B cell (primary cell): ENCODE measurements at regions not wholly inside any gene's neighbourhood (a gene's known extent, or its start where the extent isn't known, plus 50 kb on each side); places are given as distances from the start of the nearest gene placed in this dataset.

Experiments used
- ATAC-seq: fragments of 200-7000 bp; cut with Tn5 transposase; one replicate; pipeline ENCODE4 v1.10.0; 2021; ENCODE audit warnings: low read depth, mild to moderate bottlenecking, moderate number of reproducible peaks, moderate library complexity
- CTCF ChIA-PET: fragments of 350-600 bp; sonication (Branson Sonifier 250); formaldehyde crosslinking; loops from one replicate; lab custom pipeline; 2021; ENCODE audit warnings: antibody characterized with exemption, inconsistent platforms; lab: Charles Lee
- POLR2A ChIA-PET: fragments of 350-600 bp; sonication (Branson Sonifier 250); formaldehyde crosslinking; loops from one replicate; lab custom pipeline; 2021; ENCODE audit warnings: antibody characterized with exemption; lab: Charles Lee
- DNase-seq: peaks from one replicate; pipeline ENCODE4 v3.0.0; 2013
- H2AFZ ChIP-seq: 2 replicates; pipeline ENCODE4 v1.6.1; 2012; ENCODE audit warnings: mild to moderate bottlenecking, low read depth, low read length; ENCODE audit not compliant: insufficient read depth, poor library complexity, severe bottlenecking
- H3K27ac ChIP-seq, 2 donors: 1 replicate in 1 of 2; 2 replicates in 1 of 2; pipeline ENCODE4 v1.5.1; 2012 to 2013; ENCODE audit warnings: low read length in 2 of 2, mild to moderate bottlenecking in 2 of 2, moderate library complexity in 1 of 2
- H3K27me3 ChIP-seq, 4 experiments: fragments of 200-600 bp in 1 of 4; sonication (generic) in 1 of 4; replicated peaks in 1 of 4; 1 replicate in 2 of 4; 2 replicates in 2 of 4; pipeline versions ENCODE4 v1.6.1 to v1.7.0; 2013 to 2016; ENCODE audit warnings: low read length in 3 of 4, mild to moderate bottlenecking in 2 of 4, mixed read lengths in 1 of 4, moderate library complexity in 1 of 4; ENCODE audit not compliant: insufficient read depth in 4 of 4, control insufficient read depth in 3 of 4; ENCODE audit errors: control extremely low read depth in 1 of 4
- H3K36me3 ChIP-seq, 2 experiments: replicated peaks in 1 of 2; 1 replicate in 1 of 2; 2 replicates in 1 of 2; pipeline versions ENCODE4 v1.6.1 to v1.7.1; 2013; ENCODE audit warnings: low read length in 1 of 2; ENCODE audit not compliant: insufficient read depth in 2 of 2, control insufficient read depth in 1 of 2; ENCODE audit errors: control extremely low read depth in 1 of 2, extremely low read depth in 1 of 2
- H3K4me1 ChIP-seq, 2 donors: fragments of 200-600 bp in 1 of 2; sonication (generic) in 1 of 2; 1 replicate in 1 of 2; 2 replicates in 1 of 2; pipeline versions ENCODE4 v1.5.1 to v1.6.1; 2013 to 2017; ENCODE audit warnings: low read length in 2 of 2; ENCODE audit not compliant: control insufficient read depth in 2 of 2, insufficient read depth in 2 of 2
- H3K4me2 ChIP-seq: replicated peaks from 2 replicates; pipeline ENCODE3; 2012; ENCODE audit warnings: mild to moderate bottlenecking, low read depth, low read length; ENCODE audit not compliant: poor library complexity, severe bottlenecking
- H3K4me3 ChIP-seq, 5 experiments: fragments of 200-600 bp in 1 of 5; sonication (generic) in 1 of 5; 1 replicate in 3 of 5; 2 replicates in 2 of 5; pipeline versions ENCODE4 v1.5.1 to v1.7.0; 2011 to 2016; ENCODE audit warnings: low read length in 4 of 5, mild to moderate bottlenecking in 4 of 5, low read depth in 2 of 5, control low read depth in 1 of 5, moderate library complexity in 1 of 5; ENCODE audit not compliant: insufficient read depth in 1 of 5; ENCODE audit errors: control extremely low read depth in 1 of 5, extremely low read depth in 1 of 5
- H3K79me2 ChIP-seq: fragments of 200-600 bp; sonication (generic); one replicate; pipeline ENCODE4 v1.6.0; 2016; ENCODE audit warnings: low read length; ENCODE audit not compliant: control insufficient read depth, insufficient read depth
- H3K9ac ChIP-seq: fragments of 200-600 bp; sonication (generic); 2 replicates; pipeline ENCODE4 v1.6.1; 2017; ENCODE audit warnings: mild to moderate bottlenecking, low read length, moderate library complexity
- H3K9me3 ChIP-seq, 3 donors: one replicate each; pipeline versions ENCODE4 v1.6.1 to v1.7.1; 2013; ENCODE audit warnings: low read length in 2 of 3; ENCODE audit not compliant: control insufficient read depth in 2 of 3, insufficient read depth in 1 of 3; ENCODE audit errors: control extremely low read depth in 1 of 3
- H4K20me1 ChIP-seq: 2 replicates; pipeline ENCODE4 v1.6.0; 2012; ENCODE audit warnings: mild to moderate bottlenecking, low read length; ENCODE audit not compliant: insufficient read depth, control insufficient read depth, poor library complexity, severe bottlenecking
- H3K27ac Mint-ChIP-seq: one replicate; pipeline ENCODE4 v1.8.0; 2021; ENCODE audit warnings: mixed read lengths
- H3K27me3 Mint-ChIP-seq: one replicate; pipeline ENCODE4 v1.8.0; 2021; ENCODE audit warnings: mixed read lengths
- H3K4me1 Mint-ChIP-seq: one replicate; pipeline ENCODE4 v1.8.0; 2021; ENCODE audit warnings: mixed read lengths
- H3K4me3 Mint-ChIP-seq: one replicate; pipeline ENCODE4 v1.8.0; 2021; ENCODE audit warnings: mixed read lengths
- H3K9me3 Mint-ChIP-seq: one replicate; pipeline ENCODE4 v1.8.0; 2022; ENCODE audit warnings: mixed read lengths; ENCODE audit not compliant: insufficient read depth
- EZH2 ChIP-seq: IDR thresholded peaks from 2 replicates; pipeline ENCODE4 v1.6.1; 2012; ENCODE audit warnings: borderline replicate concordance, low read depth, mild to moderate bottlenecking, moderate library complexity, low read length; ENCODE audit not compliant: insufficient read depth, poor library complexity, severe bottlenecking
- WGBS: methylation state at CpG from one replicate; pipeline ENCODE4 v1.1.5; 2013; ENCODE audit warnings: missing lambda C conversion rate; ENCODE audit not compliant: insufficient coverage; 5-methylcytosine and 5-hydroxymethylcytosine counted together
- intact Hi-C: fragments of 100-400 bp; cut with micrococcal nuclease; formaldehyde crosslinking; loops from one replicate; pipeline ENCODE4 v1.10.0; 2022
- TF ChIP-seq, protein P1 (sequence below): fragments of 200-600 bp; IDR thresholded peaks from one replicate; pipeline ENCODE4 v1.8.0; 2022; ENCODE audit warnings: antibody characterized with exemption, mild to moderate bottlenecking

DNA sequence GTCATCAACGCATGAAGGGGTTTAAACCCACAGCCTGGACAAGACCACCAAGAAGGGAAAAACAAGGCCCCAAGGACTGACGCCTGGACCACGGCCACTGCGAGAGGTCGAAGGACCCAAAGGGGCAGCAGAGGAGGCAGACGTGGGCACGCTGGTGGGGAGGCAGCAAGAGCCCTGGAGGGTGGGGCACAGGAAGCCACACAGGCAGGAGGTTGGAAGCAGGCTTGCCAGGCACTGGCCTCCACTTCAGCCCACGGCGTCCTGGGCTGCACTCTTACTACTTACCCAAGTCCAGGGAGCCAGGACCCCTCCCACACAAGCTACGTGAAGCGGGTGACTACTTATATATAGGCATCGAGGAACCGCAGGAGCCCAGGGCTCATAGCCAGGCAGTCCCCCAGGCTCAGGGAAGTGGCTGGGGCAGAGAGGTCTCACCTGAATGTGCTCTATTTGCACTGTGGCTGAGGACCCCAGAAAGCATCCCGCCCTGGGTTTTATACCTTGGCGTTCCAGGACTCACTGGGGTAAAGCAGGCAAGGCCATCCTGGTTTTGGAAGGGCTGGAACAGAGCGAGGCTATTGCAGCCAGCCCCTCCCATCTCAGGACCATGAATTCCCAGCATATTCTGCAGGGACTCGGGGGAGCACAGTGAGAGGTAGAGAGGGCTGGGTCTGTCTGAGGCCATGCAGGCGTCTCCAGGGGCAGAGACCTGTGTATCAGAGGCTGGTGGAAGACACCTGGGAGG is 113.8 kb upstream of the AFDN start:
- ChIA-PET POLR2A (no interaction called here), CTCF (no interaction called here)
- Mint-ChIP-seq H3K9me3 (peaks cover 1% of the 10 kb centered on the region), H3K27me3 (peaks cover 75% of the 10 kb centered on the region), H3K27ac (no peak overlapping the region), H3K4me3 (no peak overlapping the region), H3K4me1 (no peaks in the 10 kb centered on the region)
- ATAC-seq = no peak
- Histone ChIP-seq H3K9me3 (peaks cover 0 to 2% (median 0%) of the 10 kb centered on the region in 3 donors), H3K9ac (no peak overlapping the region), H3K4me1 (no peaks in the 10 kb centered on the region), H3K79me2 (no peaks in the 10 kb centered on the region), H3K27ac (no peak overlapping the region), H3K4me3 (no peak overlapping the region), H3K4me2 (no peak overlapping the region), H3K27me3 (peaks cover 0 to 49% (median 6%) of the 10 kb centered on the region in 4 experiments), H3K36me3 (no peaks in the 10 kb centered on the region), H4K20me1 (no peaks in the 10 kb centered on the region), H2AFZ (no peak overlapping the region)
- WGBS = 92% methylated on average over 16 of the region's 18 CpGs
- intact Hi-C loops = no loop called here
- TF ChIP-seq, protein P1, sequence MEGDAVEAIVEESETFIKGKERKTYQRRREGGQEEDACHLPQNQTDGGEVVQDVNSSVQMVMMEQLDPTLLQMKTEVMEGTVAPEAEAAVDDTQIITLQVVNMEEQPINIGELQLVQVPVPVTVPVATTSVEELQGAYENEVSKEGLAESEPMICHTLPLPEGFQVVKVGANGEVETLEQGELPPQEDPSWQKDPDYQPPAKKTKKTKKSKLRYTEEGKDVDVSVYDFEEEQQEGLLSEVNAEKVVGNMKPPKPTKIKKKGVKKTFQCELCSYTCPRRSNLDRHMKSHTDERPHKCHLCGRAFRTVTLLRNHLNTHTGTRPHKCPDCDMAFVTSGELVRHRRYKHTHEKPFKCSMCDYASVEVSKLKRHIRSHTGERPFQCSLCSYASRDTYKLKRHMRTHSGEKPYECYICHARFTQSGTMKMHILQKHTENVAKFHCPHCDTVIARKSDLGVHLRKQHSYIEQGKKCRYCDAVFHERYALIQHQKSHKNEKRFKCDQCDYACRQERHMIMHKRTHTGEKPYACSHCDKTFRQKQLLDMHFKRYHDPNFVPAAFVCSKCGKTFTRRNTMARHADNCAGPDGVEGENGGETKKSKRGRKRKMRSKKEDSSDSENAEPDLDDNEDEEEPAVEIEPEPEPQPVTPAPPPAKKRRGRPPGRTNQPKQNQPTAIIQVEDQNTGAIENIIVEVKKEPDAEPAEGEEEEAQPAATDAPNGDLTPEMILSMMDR = no peak
- no peak for TF ChIP-seq EZH2
- no peak for DNase-seq

DNA sequence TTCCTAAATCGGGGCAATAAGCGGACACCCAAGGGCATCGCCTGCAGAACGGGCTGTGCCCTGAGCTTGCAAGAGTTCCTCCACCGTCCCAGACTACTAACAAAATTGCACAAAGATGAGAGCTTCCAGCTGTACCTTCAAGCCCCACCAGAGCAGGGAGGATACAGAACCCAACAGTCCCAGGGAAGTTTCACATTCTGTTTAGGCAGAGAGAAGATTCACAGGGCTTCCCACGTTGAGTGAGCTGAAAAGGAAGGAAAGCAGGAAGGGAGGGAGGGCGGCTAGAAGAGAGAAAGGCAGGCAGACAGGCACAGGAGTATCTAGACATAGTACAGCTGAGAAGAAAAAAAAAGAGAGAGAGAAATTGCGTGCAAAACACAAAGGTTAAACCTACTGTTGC is 112.6 kb upstream of the AFDN start:
- Mint-ChIP-seq H3K27me3 (peaks cover 71% of the 10 kb centered on the region), H3K4me3 (no peak overlapping the region), H3K4me1 (no peaks in the 10 kb centered on the region), H3K27ac (no peak overlapping the region), H3K9me3 (peaks cover 2% of the 10 kb centered on the region)
- no peak for TF ChIP-seq EZH2
- TF ChIP-seq, protein P1 = no peak
- no peak overlapping the region for H3K4me2 ChIP-seq
- ChIA-PET POLR2A (no interaction called here), CTCF (interaction anchor here (0.6 kb wide), 1 partner anchor 378 kb away, joined by 4 read pairs; no protein-coding TSS in a partner anchor)
- WGBS = 56% methylated on average over 5 of the region's 8 CpGs
- H3K27me3 ChIP-seq = peaks cover 0 to 40% (median 5%) of the 10 kb centered on the region in 4 experiments
- no peaks in the 10 kb centered on the region for H3K4me1 ChIP-seq
- intact Hi-C loops = no loop called here
- no peak overlapping the region for H3K27ac ChIP-seq
- no peak overlapping the region for H3K9ac ChIP-seq
- H3K36me3 ChIP-seq = no peaks in the 10 kb centered on the region
- no peak for ATAC-seq
- no peaks in the 10 kb centered on the region for H4K20me1 ChIP-seq
- H3K4me3 ChIP-seq = no peak overlapping the region
- no peaks in the 10 kb centered on the region for H3K79me2 ChIP-seq
- H2AFZ ChIP-seq = no peak overlapping the region
- peaks cover 0 to 6% (median 0%) of the 10 kb centered on the region in 3 donors for H3K9me3 ChIP-seq
- no peak for DNase-seq
